HepG2 (cell line): ENCODE measurements at regions not wholly inside any gene's neighbourhood (a gene's known extent, or its start where the extent isn't known, plus 50 kb on each side); places are given as distances from the start of the nearest gene placed in this dataset.

Experiments
- ATAC-seq: fragments of 200-7000 bp; cut with Tn5 transposase; 3 replicates; pipeline ENCODE4 v1.9.1; 2020; ENCODE audit warnings: mild to moderate bottlenecking, moderate library complexity
- BruUV-seq: library from RNA; stranded (reverse); fragments of 400-500 nt; replicated peaks from 2 replicates; lab custom pipeline; 2021; lab: Mats Ljungman, UMichigan
- CTCF ChIA-PET: fragments of 300-600 bp; formaldehyde crosslinking; extraction: SDS; loops from one replicate; lab custom pipeline; 2021; ENCODE audit warnings: low total read pairs, inconsistent platforms, low intra/inter-chr PET ratio; lab: Yijun Ruan, JAX
- POLR2A ChIA-PET: fragments of 350-600 bp; sonication (Branson Sonifier 250); formaldehyde crosslinking; loops from one replicate; lab custom pipeline; 2020; ENCODE audit warnings: antibody characterized with exemption, inconsistent platforms; lab: Yijun Ruan, JAX
- DNase-seq: peaks from one replicate; pipeline ENCODE4 v3.0.0-alpha.2; 2015; ENCODE audit warnings: low spot score
- FAIRE-seq: peaks from 3 replicates; lab custom pipeline; 2011; peaks lifted over from hg19 to GRCh38; lab: Jason Lieb, UNC
- H2AFZ ChIP-seq: one replicate; pipeline ENCODE4 v1.6.1; 2011; ENCODE audit warnings: low read length, inconsistent platforms
- H3K27ac ChIP-seq: fragments of 300-600 bp; 3 replicates; pipeline ENCODE4 v1.8.0; 2011; ENCODE audit warnings: mixed run types, mild to moderate bottlenecking, mixed read lengths, low read length, inconsistent platforms; ENCODE audit not compliant: insufficient read depth; ENCODE audit errors: extremely low read length
- H3K27me3 ChIP-seq, 2 experiments: fragments of 200-600 bp in 1 of 2; 2 replicates in 1 of 2; 3 replicates in 1 of 2; pipeline versions ENCODE4 v1.6.0 to v1.8.0; 2011; ENCODE audit warnings: low read length in 2 of 2, mild to moderate bottlenecking in 2 of 2, moderate library complexity in 2 of 2, inconsistent platforms in 1 of 2; ENCODE audit not compliant: insufficient read depth in 2 of 2, control insufficient read depth in 1 of 2
- H3K36me3 ChIP-seq, 2 experiments: fragments of 200-600 bp in 1 of 2; replicated peaks in 1 of 2; 2 replicates in 1 of 2; 3 replicates in 1 of 2; pipeline versions ENCODE4 v1.5.1 to v1.8.0; 2011; ENCODE audit warnings: low read length in 2 of 2, inconsistent platforms in 1 of 2; ENCODE audit not compliant: insufficient read depth in 2 of 2, control insufficient read depth in 1 of 2
- H3K4me1 ChIP-seq: 2 replicates; pipeline ENCODE4 v1.5.1; 2012; ENCODE audit warnings: low read length, inconsistent platforms; ENCODE audit not compliant: insufficient read depth
- H3K4me2 ChIP-seq: 2 replicates; pipeline ENCODE4 v1.6.0; 2011; ENCODE audit warnings: low read depth, low read length, inconsistent platforms
- H3K4me3 ChIP-seq, 3 experiments: fragments of 200-600 bp in 1 of 3; sonication (generic), shearing (Covaris generic) in 1 of 3; replicated peaks in 1 of 3; 2 replicates each; pipeline ENCODE4 v1.5.1; 2011 to 2016; ENCODE audit warnings: low read length in 3 of 3, inconsistent platforms in 2 of 3, low read depth in 2 of 3, mild to moderate bottlenecking in 2 of 3, control low read depth in 1 of 3, mixed read lengths in 1 of 3; ENCODE audit not compliant: insufficient read depth in 1 of 3
- H3K79me2 ChIP-seq: one replicate; pipeline ENCODE4 v1.6.1; 2011; ENCODE audit warnings: low read length, inconsistent platforms; ENCODE audit not compliant: insufficient read depth
- H3K9ac ChIP-seq: 2 replicates; pipeline ENCODE4 v1.6.0; 2011; ENCODE audit warnings: mild to moderate bottlenecking, low read depth, low read length, inconsistent platforms; ENCODE audit not compliant: insufficient read depth
- H3K9me3 ChIP-seq: 2 replicates; pipeline ENCODE4 v1.5.1; 2012; ENCODE audit warnings: mild to moderate bottlenecking, low read length
- H4K20me1 ChIP-seq: 2 replicates; pipeline ENCODE4 v1.6.0; 2011; ENCODE audit warnings: inconsistent platforms, mild to moderate bottlenecking, low read length, moderate library complexity; ENCODE audit not compliant: insufficient read depth
- ESRRA ChIP-seq: sonication (generic); formaldehyde crosslinking; IDR thresholded peaks from 2 replicates; pipeline ENCODE4 v1.5.1; 2020; ENCODE audit warnings: mild to moderate bottlenecking, low read depth, missing genetic modification reagents
- GLI4 ChIP-seq: sonication (generic); formaldehyde crosslinking; IDR thresholded peaks from 2 replicates; pipeline ENCODE4 v1.5.1; 2020; ENCODE audit warnings: missing genetic modification reagents, mild to moderate bottlenecking, moderate library complexity, borderline replicate concordance
- HCFC1 ChIP-seq: fragments of 150-350 bp; IDR thresholded peaks from 2 replicates; pipeline ENCODE4 v1.6.1; 2014; ENCODE audit warnings: low read depth, low read length
- MTF2 ChIP-seq: sonication (generic); formaldehyde crosslinking; IDR thresholded peaks from 2 replicates; pipeline ENCODE4 v1.5.0; 2020; ENCODE audit warnings: missing genetic modification reagents, borderline replicate concordance
- MXD3 ChIP-seq: IDR thresholded peaks from 2 replicates; pipeline ENCODE4 v1.6.1; 2016; ENCODE audit warnings: mild to moderate bottlenecking, missing biosample characterization, missing genetic modification reagents
- ZNF143 ChIP-seq: sonication (generic); formaldehyde crosslinking; IDR thresholded peaks from 2 replicates; pipeline ENCODE4 v1.4.0; 2020; ENCODE audit warnings: missing genetic modification reagents
- ZNF207 ChIP-seq: fragments of 450-650 bp; IDR thresholded peaks from 2 replicates; pipeline ENCODE4 v1.6.1; 2016; ENCODE audit warnings: antibody characterized with exemption, borderline replicate concordance
- ZNF354B ChIP-seq: sonication (generic); formaldehyde crosslinking; IDR thresholded peaks from 2 replicates; pipeline ENCODE4 v1.8.0; 2022; ENCODE audit warnings: mild to moderate bottlenecking, missing genetic modification reagents
- ZZZ3 ChIP-seq: sonication (generic); formaldehyde crosslinking; IDR thresholded peaks from 2 replicates; pipeline ENCODE4 v1.4.0; 2020; ENCODE audit warnings: missing genetic modification reagents, mild to moderate bottlenecking, borderline replicate concordance
- WGBS: methylation state at CpG from one replicate; pipeline ENCODE4 v1.1.6; 2017; ENCODE audit warnings: low lambda C conversion rate; 5-methylcytosine and 5-hydroxymethylcytosine counted together
- in situ Hi-C: cut with HindIII; loops from 2 replicates; pipeline ENCODE4 v1.10.0; 2017; ENCODE audit warnings: low pct_unique_long_range_greater_than_20kb; ENCODE audit not compliant: extremely low pct_ligation_motif_present
- intact Hi-C: fragments of 100-400 bp; cut with micrococcal nuclease; formaldehyde crosslinking; loops from one replicate; pipeline ENCODE4 v1.10.0; 2022; ENCODE audit not compliant: unreplicated experiment
- TF ChIP-seq, protein P1 (sequence below): sonication (generic); formaldehyde crosslinking; IDR thresholded peaks from 2 replicates; pipeline ENCODE4 v1.4.0; 2020; ENCODE audit warnings: low read depth, missing genetic modification reagents
- TF ChIP-seq, protein P2 (sequence below): fragments of 450-650 bp; IDR thresholded peaks from 2 replicates; pipeline ENCODE4 v1.6.1; 2017
- TF ChIP-seq, protein P3 (sequence below): sonication (generic); formaldehyde crosslinking; IDR thresholded peaks from 2 replicates; pipeline ENCODE4 v1.4.0; 2020; ENCODE audit warnings: mild to moderate bottlenecking, missing genetic modification reagents

DNA sequence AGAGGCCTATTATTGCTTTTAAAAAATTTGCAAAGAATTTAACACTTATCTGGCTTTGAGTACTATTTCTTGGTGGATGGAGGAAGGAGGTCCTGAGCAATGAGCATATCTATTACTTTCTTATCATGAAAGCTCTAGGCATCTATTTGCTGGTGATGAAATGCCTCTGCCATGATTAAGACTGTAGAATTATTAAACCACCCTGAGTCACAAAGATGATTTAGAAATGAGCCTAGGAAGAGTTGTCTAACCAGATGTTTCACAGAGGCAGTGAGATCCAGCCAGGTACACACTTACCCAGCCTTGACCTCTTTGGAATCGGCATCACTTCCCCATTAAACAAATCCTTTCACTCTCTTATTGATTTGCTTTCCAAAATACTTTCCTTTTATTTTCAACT lies 304.4 kb upstream of the KIF2A start:
- H3K4me2 ChIP-seq = no peak overlapping the region
- no peaks in the 10 kb centered on the region for H3K79me2 ChIP-seq
- intact Hi-C loops = no loop called here
- no peaks in the 10 kb centered on the region for H3K9me3 ChIP-seq
- DNase-seq (no peak), FAIRE-seq (no peak), ATAC-seq (no peak)
- no peak overlapping the region for H3K9ac ChIP-seq
- in situ Hi-C loops = no loop called here
- no TSS peak for BruUV-seq
- no peaks in the 10 kb centered on the region for H3K36me3 ChIP-seq
- POLR2A ChIA-PET = no interaction called here
- no peak overlapping the region for H2AFZ ChIP-seq
- WGBS = 4% methylated on average over 1 of the region's 1 CpG
- TF ChIP-seq, protein P1, sequence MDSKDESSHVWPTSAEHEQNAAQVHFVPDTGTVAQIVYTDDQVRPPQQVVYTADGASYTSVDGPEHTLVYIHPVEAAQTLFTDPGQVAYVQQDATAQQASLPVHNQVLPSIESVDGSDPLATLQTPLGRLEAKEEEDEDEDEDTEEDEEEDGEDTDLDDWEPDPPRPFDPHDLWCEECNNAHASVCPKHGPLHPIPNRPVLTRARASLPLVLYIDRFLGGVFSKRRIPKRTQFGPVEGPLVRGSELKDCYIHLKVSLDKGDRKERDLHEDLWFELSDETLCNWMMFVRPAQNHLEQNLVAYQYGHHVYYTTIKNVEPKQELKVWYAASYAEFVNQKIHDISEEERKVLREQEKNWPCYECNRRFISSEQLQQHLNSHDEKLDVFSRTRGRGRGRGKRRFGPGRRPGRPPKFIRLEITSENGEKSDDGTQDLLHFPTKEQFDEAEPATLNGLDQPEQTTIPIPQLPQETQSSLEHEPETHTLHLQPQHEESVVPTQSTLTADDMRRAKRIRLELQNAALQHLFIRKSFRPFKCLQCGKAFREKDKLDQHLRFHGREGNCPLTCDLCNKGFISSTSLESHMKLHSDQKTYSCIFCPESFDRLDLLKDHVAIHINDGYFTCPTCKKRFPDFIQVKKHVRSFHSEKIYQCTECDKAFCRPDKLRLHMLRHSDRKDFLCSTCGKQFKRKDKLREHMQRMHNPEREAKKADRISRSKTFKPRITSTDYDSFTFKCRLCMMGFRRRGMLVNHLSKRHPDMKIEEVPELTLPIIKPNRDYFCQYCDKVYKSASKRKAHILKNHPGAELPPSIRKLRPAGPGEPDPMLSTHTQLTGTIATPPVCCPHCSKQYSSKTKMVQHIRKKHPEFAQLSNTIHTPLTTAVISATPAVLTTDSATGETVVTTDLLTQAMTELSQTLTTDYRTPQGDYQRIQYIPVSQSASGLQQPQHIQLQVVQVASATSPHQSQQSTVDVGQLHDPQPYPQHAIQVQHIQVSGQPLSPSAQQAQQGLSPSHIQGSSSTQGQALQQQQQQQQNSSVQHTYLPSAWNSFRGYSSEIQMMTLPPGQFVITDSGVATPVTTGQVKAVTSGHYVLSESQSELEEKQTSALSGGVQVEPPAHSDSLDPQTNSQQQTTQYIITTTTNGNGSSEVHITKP (CRISPR knock-in tag) = no peak
- TF ChIP-seq HCFC1 = no peak
- TF ChIP-seq ZNF207 = no peak
- no peak overlapping the region for H3K27ac ChIP-seq
- H4K20me1 ChIP-seq = no peaks in the 10 kb centered on the region
- 0 out of 5 replicates have a peak, but pooled peaks cover 0 to 3% of the 10 kb centered on the region in 2 experiments for H3K27me3 ChIP-seq
- CTCF ChIA-PET = no interaction called here
- no peak overlapping the region for H3K4me3 ChIP-seq
- no peaks in the 10 kb centered on the region for H3K4me1 ChIP-seq

DNA sequence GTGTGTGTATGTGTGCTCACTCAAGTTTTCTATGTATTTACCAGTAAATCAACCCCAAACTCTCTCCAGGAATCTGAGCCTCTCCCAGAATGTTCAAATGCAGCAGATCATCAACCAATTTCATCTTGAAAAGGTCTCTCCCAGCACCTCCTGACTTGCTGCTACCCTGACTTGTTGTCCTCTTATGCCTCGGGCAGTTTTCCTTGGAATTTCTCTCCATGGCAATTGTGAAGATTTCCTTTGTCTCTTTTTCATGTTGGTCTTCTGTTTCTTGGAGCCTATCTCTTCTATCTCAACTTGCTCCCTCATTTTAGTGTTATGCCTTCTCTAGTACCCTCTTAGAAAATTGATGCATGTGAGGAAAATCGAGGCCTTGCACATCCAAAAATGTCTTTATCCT lies 303.6 kb upstream of the KIF2A start:
- H2AFZ ChIP-seq = no peak overlapping the region
- BruUV-seq = no TSS peak
- TF ChIP-seq, protein P2, sequence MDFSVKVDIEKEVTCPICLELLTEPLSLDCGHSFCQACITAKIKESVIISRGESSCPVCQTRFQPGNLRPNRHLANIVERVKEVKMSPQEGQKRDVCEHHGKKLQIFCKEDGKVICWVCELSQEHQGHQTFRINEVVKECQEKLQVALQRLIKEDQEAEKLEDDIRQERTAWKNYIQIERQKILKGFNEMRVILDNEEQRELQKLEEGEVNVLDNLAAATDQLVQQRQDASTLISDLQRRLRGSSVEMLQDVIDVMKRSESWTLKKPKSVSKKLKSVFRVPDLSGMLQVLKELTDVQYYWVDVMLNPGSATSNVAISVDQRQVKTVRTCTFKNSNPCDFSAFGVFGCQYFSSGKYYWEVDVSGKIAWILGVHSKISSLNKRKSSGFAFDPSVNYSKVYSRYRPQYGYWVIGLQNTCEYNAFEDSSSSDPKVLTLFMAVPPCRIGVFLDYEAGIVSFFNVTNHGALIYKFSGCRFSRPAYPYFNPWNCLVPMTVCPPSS = no peak
- TF ChIP-seq GLI4 (no peak), ESRRA (no peak), ZNF143 (CRISPR knock-in tag) (no peak), MTF2 (CRISPR knock-in tag) (no peak), ZNF354B (CRISPR knock-in tag) (no peak), MXD3 (CRISPR knock-in tag) (no peak), ZZZ3 (CRISPR knock-in tag) (no peak)
- TF ChIP-seq, protein P3, sequence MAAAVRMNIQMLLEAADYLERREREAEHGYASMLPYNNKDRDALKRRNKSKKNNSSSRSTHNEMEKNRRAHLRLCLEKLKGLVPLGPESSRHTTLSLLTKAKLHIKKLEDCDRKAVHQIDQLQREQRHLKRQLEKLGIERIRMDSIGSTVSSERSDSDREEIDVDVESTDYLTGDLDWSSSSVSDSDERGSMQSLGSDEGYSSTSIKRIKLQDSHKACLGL (CRISPR knock-in tag) = no peak

More for the DNA sequence above, 303.6 kb upstream of the KIF2A start:
- no peaks in the 10 kb centered on the region for H3K9me3 ChIP-seq
- H3K36me3 ChIP-seq = no peaks in the 10 kb centered on the region
- FAIRE-seq (no peak), ATAC-seq (no peak), DNase-seq (no peak)
- intact Hi-C loops (no loop called here), in situ Hi-C loops (no loop called here)
- no peak overlapping the region for H3K27ac ChIP-seq
- 0 out of 5 replicates have a peak, but pooled peaks cover 0 to 3% of the 10 kb centered on the region in 2 experiments for H3K27me3 ChIP-seq
- no peak overlapping the region for H3K4me2 ChIP-seq
- H3K4me1 ChIP-seq = no peaks in the 10 kb centered on the region
- ChIA-PET POLR2A (no interaction called here), CTCF (no interaction called here)
- no peak overlapping the region for H3K9ac ChIP-seq
- WGBS = 0% methylated on average over 2 of the region's 2 CpGs
- H3K4me3 ChIP-seq = no peak overlapping the region
- H3K79me2 ChIP-seq = no peaks in the 10 kb centered on the region
- H4K20me1 ChIP-seq = no peaks in the 10 kb centered on the region
